ENCODE measurements at regions not wholly inside any gene's neighbourhood (a gene's known extent, or its start where the extent isn't known, plus 50 kb on each side); places are given as distances from the start of the nearest gene placed in this dataset.

DNA sequence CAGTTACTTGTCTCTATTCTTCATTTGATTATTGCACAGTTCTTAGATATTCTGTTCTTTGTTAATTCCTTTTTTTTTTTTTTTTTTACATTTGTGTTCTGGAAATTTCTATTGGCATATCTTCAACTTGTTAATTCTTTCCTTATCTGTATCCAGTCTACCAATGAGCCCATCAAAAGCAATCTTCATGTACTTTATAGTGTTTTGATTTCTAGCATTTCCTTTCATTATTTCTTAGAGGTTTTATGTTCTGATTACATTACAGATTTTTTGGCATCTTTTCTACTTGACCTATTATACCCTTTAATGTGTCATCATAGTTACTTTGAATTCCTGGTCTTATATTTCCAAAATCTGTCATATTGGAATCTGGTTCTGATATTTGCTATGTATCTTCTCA lies 2194.8 kb downstream of the PCDH9 start:
- DNase-seq, result no peak
- Histone ChIP-seq H3K36me3 (no peaks in the 10 kb centered on the region), H3K4me3 (replicated peaks in 1 of 3) (no peak overlapping the region), H3K4me1 (no peaks in the 10 kb centered on the region), H3K27ac (no peak overlapping the region), H3K9me3 (no peaks in the 10 kb centered on the region), H3K27me3 (no peaks in the 10 kb centered on the region)
- TF ChIP-seq, protein P1, sequence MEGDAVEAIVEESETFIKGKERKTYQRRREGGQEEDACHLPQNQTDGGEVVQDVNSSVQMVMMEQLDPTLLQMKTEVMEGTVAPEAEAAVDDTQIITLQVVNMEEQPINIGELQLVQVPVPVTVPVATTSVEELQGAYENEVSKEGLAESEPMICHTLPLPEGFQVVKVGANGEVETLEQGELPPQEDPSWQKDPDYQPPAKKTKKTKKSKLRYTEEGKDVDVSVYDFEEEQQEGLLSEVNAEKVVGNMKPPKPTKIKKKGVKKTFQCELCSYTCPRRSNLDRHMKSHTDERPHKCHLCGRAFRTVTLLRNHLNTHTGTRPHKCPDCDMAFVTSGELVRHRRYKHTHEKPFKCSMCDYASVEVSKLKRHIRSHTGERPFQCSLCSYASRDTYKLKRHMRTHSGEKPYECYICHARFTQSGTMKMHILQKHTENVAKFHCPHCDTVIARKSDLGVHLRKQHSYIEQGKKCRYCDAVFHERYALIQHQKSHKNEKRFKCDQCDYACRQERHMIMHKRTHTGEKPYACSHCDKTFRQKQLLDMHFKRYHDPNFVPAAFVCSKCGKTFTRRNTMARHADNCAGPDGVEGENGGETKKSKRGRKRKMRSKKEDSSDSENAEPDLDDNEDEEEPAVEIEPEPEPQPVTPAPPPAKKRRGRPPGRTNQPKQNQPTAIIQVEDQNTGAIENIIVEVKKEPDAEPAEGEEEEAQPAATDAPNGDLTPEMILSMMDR (IDR thresholded peaks at IDR 0.05), result no peak
- no peak for TF ChIP-seq POLR2A (IDR thresholded peaks at IDR 0.05)
- intact Hi-C loops (cut with DNase I), result no loop called here

DNA sequence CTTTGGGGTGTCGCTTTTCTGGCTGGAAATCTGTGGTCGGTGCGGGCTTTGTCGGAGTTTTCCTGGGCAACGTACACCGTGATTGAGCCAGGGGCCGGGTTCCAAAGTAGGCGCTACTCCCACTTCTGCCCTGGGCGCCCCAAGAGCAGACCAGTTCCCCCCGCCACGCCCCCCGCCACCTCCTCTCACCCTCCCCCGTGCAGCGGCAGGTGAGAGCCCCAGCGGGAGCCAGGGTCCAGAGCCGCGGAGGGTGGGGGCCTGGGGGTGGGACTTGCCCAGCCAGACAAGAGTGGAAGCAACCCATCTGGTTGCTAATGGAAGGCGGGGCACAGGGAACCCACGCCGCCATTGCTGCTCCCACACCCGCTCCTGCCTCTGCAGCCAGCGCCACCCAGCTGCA lies 2195.9 kb downstream of the PCDH9 start:
- no peak for DNase-seq
- H3K27ac ChIP-seq, result no peak overlapping the region
- intact Hi-C loops (cut with DNase I), result no loop called here

DNA sequence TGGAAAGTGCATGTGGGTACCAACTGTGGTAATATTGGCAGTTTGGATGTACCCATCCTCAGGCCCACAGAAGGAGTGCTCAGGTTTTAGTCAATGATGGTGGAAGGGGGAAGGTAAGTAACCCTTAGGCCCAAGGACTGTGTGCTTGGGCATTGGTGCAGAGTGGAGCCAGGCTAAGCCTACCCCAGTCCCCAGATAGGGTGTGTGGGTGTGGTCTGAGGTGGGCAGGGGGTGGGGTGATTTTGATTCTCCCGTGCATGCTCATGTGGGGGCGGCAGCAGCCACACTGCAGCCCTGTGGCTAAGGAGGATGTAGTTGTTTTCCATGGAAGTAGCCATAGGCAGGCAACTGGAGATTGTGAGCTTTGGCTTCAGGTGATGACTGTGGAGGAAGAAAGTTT lies 2197.3 kb downstream of the PCDH9 start:
- TF ChIP-seq, protein P1 (IDR thresholded peaks at IDR 0.05), result no peak
- TF ChIP-seq POLR2A (IDR thresholded peaks at IDR 0.05), result no peak
- WGBS, 2 donors, result 95 to 100% methylated on average over 2 of the region's 2 CpGs
- H3K4me1 ChIP-seq, result no peaks in the 10 kb centered on the region
- H3K9me3 ChIP-seq, result no peaks in the 10 kb centered on the region
- no peaks in the 10 kb centered on the region for H3K27me3 ChIP-seq
- DNase-seq, result no peak
- no peak overlapping the region for H3K27ac ChIP-seq
- no peaks in the 10 kb centered on the region for H3K36me3 ChIP-seq
- no peak overlapping the region for H3K4me3 ChIP-seq (replicated peaks in 1 of 3)
- intact Hi-C loops (cut with DNase I), result no loop called here

More for the DNA sequence above, 2195.9 kb downstream of the PCDH9 start:
- Histone ChIP-seq H3K4me3 (replicated peaks in 1 of 3) (no peak overlapping the region), H3K4me1 (no peaks in the 10 kb centered on the region), H3K36me3 (no peaks in the 10 kb centered on the region), H3K27me3 (no peaks in the 10 kb centered on the region), H3K9me3 (no peaks in the 10 kb centered on the region)
- 95 to 97% methylated on average over 19 to 22 of the region's 22 CpGs for WGBS, 2 donors
- TF ChIP-seq, protein P1 (IDR thresholded peaks at IDR 0.05), result no peak
- TF ChIP-seq POLR2A (IDR thresholded peaks at IDR 0.05), result no peak

DNA sequence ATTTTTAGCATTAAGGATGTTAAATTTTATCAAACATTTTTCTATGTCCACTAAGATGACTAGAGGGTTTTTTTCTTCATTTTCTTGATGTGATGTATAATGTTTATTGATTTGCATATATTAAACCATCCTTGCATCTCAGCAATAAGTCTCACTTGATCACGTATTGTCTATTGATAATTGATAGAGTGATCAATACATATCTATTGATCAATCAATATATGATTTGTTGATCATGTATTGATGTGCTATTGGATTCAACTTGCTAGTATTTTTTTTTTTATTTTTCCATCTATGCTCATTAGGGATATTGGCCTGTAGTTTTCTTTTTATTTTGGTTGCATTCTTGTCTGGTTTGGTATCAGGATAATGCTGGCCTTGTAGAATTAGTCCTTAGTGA lies 2202.0 kb downstream of the PCDH9 start:
- H3K36me3 ChIP-seq, result no peaks in the 10 kb centered on the region
- H3K4me3 ChIP-seq (replicated peaks in 1 of 3), result no peak overlapping the region
- TF ChIP-seq POLR2A (IDR thresholded peaks at IDR 0.05), result no peak
- TF ChIP-seq, protein P1 (IDR thresholded peaks at IDR 0.05), result no peak
- H3K9me3 ChIP-seq, result no peaks in the 10 kb centered on the region
- H3K27ac ChIP-seq, result no peak overlapping the region
- no peak for DNase-seq
- intact Hi-C loops (cut with DNase I), result no loop called here
- no peaks in the 10 kb centered on the region for H3K27me3 ChIP-seq
- no peaks in the 10 kb centered on the region for H3K4me1 ChIP-seq
- 90 to 95% methylated on average over 1 of the region's 1 CpG for WGBS, 2 donors

DNA sequence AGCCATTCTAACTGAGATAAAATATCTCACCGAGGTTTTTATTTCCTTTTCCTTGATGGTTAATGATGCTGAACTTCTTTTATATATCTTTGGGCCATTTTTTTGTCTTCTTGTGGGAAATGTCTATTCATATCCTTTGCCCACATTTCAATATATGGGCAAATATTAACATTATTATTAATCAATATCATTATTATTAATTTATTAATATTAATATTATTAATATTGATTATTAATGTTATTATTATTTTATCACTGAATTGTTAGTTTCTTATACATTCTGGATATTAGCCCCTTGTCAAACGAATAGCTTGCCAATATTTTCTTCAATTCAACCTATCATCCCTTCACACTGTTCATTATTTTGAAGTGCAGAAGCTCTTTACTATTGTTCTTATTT lies 2203.6 kb downstream of the PCDH9 start:
- whole genome bisulfite sequencing, 2 donors, result 69 to 79% methylated on average over 2 of the region's 2 CpGs
- no peak overlapping the region for H3K27ac ChIP-seq

More for the DNA sequence above, 2203.6 kb downstream of the PCDH9 start:
- H3K4me3 ChIP-seq (replicated peaks in 1 of 3), result no peak overlapping the region
- TF ChIP-seq, protein P1 (IDR thresholded peaks at IDR 0.05), result no peak
- no peak for TF ChIP-seq POLR2A (IDR thresholded peaks at IDR 0.05)
- H3K4me1 ChIP-seq, result no peaks in the 10 kb centered on the region
- no peaks in the 10 kb centered on the region for H3K9me3 ChIP-seq
- DNase-seq, result no peak
- H3K36me3 ChIP-seq, result no peaks in the 10 kb centered on the region
- intact Hi-C loops (cut with DNase I), result no loop called here
- no peaks in the 10 kb centered on the region for H3K27me3 ChIP-seq
